HG02840 (cell line): ENCODE measurements at regions not wholly inside any gene's neighbourhood (a gene's known extent, or its start where the extent isn't known, plus 50 kb on each side); places are given as distances from the start of the nearest gene placed in this dataset.

ENCODE experiments used
- ATAC-seq: cut with Tn5 transposase; IDR thresholded peaks from one replicate; pipeline ENCODE4 v1.9.1; 2021; ENCODE audit warnings: mild to moderate bottlenecking, moderate library complexity, moderate number of reproducible peaks; ENCODE audit not compliant: unreplicated experiment, low FRiP score

GRCh38 chr2:12180031-12180430 is 433.6 kb downstream of the LPIN1 start:
- no peak for ATAC-seq

GRCh38 chr2:12183032-12183645 is 436.7 kb downstream of the LPIN1 start:
- ATAC-seq, result no peak

GRCh38 chr2:12192762-12193161 is 446.3 kb downstream of the LPIN1 start:
- ATAC-seq, result no peak

GRCh38 chr2:12194968-12195367 is 448.5 kb downstream of the LPIN1 start:
- no peak for ATAC-seq

GRCh38 chr2:12196495-12196894 is 450.1 kb downstream of the LPIN1 start:
- ATAC-seq, result no peak

GRCh38 chr2:12197133-12197532 is 450.7 kb downstream of the LPIN1 start:
- ATAC-seq, result no peak

GRCh38 chr2:12199491-12200211 is 453.2 kb downstream of the LPIN1 start:
- ATAC-seq, result no peak

GRCh38 chr2:12201369-12201768 is 454.9 kb downstream of the LPIN1 start:
- no peak for ATAC-seq

- no peak for ATAC-seq
Observed at GRCh38 chr2:12202313-12203075, 456.1 kb downstream of the LPIN1 start.

GRCh38 chr2:12203528-12203927 is 457.1 kb downstream of the LPIN1 start:
- no peak for ATAC-seq

- no peak for ATAC-seq
Observed at GRCh38 chr2:12205086-12205485, 458.7 kb downstream of the LPIN1 start.

- ATAC-seq, result no peak
Observed at GRCh38 chr2:12207491-12207890, 461.1 kb downstream of the LPIN1 start.

- no peak for ATAC-seq
Observed at GRCh38 chr2:12210016-12210933, 463.8 kb downstream of the LPIN1 start.

GRCh38 chr2:12211326-12212175 is 465.1 kb downstream of the LPIN1 start:
- ATAC-seq, result no peak

- no peak for ATAC-seq
Observed at GRCh38 chr2:12212841-12213597, 466.6 kb downstream of the LPIN1 start.

GRCh38 chr2:12217175-12217574 is 470.7 kb downstream of the LPIN1 start:
- no peak for ATAC-seq

- no peak for ATAC-seq
Observed at GRCh38 chr2:12219761-12220160, 473.3 kb downstream of the LPIN1 start.

GRCh38 chr2:12221584-12221983 is 475.2 kb downstream of the LPIN1 start:
- no peak for ATAC-seq

- no peak for ATAC-seq
Observed at GRCh38 chr2:12222554-12222953, 476.1 kb downstream of the LPIN1 start.
